SKM-1 (cell line): ENCODE measurements at regions not wholly inside any gene's neighbourhood (a gene's known extent, or its start where the extent isn't known, plus 50 kb on each side); places are given as distances from the start of the nearest gene placed in this dataset.

Experiments used
- DNase-seq: peaks from one replicate; lab custom pipeline; 2025; ENCODE audit not compliant: unreplicated experiment; lab: John Stamatoyannopoulos, UW

DNA sequence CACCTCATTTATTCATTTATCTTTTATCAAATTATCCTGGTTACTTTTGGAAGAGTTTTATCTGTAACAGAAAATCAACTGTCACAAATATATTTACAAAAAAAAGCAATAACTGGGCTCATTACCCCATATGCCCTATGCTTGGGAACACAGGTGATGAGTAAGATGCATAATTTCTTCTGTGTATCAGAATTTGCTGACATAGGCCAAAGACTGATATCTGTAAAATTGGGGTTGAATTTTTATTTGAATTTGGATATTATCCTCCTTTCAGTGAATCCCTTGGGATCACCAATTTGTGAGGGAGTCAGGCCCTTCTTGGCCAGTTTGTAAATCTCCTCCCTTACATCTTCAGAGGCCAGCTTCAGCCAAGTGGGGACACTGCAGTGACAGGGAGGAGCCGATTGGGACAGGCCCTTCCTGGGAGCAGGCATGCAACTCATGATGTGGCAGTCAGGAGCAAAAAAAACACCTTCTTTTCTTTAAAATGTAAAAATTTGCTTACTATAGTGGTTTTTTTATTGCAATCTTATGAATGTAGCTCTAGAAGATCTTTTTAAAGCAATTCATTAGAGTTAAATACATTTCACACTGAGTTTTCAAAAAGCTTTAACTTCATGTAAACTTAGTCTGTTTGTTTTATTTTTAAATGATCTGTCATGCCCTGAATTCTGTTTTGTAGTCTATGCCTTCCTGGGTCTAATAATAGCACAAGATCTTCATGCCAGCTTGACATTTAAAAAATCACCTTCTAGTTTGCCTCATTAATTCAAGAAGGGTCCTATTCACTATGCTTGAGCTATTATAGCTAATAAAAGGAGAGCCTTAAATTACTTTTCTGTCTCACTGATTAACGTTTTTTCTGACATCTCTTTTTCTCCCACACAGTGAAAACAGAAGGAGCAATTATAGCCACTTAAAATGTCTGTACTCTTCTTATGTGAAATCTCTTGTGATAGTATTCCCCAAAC lies 136.6 kb upstream of the SPRY1 start:
- no peak for DNase-seq

DNA sequence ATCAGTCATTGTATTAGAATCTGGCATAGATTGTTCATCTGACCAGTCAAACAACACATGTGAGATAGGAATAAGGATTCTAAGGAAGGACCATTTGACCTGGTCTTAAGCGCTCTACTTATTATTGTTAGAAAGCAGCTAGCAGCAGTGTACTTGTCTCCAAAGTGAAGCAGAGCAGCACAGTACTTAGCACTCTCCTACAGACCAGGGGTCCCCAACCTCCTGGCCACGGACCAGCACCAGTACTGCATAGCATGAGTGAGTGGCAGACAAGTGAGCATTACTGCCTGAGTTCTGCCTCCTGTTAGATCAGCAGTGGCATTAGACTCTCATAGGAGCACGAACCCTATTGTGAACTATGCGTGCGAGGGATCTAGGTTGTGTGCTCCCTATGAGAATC lies 135.9 kb upstream of the SPRY1 start:
- no peak for DNase-seq

- no peak for DNase-seq
Measured at GRCh38 chr4:123262080-123262479, 134.5 kb upstream of the SPRY1 start.

DNA sequence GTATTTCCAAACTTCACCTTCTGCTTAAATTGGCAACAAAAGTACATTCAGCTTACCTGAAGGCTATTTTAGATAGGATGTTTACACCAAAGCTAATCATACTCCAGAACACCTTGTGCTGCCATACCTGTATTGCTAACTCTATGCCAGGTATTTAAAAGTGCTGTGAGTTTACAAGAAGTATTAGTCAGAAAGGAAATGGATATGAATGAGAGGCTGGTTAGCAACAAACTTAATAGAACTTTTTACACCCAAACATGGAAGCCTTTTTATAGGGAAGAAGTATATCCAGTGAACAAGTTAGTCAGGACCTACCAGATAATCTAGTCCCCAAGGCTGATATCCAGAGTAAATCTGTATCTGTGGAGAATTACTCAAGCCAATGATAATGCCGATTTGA lies 131.2 kb upstream of the SPRY1 start:
- no peak for DNase-seq

DNA sequence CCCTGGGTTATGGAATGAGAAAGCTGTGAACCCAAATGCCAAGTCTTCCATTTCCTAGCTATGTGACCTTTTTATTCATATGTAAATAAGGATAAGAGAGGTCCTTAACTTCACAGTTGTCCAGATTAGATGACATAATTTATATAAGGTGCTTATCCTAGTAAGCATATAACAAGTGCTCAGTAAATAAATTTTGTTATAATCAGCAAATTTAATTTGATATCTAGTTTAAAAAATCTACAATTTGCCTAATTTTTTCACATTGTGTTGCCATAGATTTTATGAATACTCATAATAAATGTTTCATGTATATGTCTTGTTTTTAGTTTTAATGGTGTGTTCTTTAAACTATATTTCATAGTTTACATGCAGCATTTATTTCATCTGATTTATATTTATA lies 130.4 kb upstream of the SPRY1 start:
- DNase-seq = no peak

GRCh38 chr4:123278755-123279154 lies 117.8 kb upstream of the SPRY1 start:
- no peak for DNase-seq

- DNase-seq = no peak
Measured at GRCh38 chr4:123283371-123283895, 113.2 kb upstream of the SPRY1 start.

GRCh38 chr4:123284168-123284567 lies 112.4 kb upstream of the SPRY1 start:
- DNase-seq = no peak

DNA sequence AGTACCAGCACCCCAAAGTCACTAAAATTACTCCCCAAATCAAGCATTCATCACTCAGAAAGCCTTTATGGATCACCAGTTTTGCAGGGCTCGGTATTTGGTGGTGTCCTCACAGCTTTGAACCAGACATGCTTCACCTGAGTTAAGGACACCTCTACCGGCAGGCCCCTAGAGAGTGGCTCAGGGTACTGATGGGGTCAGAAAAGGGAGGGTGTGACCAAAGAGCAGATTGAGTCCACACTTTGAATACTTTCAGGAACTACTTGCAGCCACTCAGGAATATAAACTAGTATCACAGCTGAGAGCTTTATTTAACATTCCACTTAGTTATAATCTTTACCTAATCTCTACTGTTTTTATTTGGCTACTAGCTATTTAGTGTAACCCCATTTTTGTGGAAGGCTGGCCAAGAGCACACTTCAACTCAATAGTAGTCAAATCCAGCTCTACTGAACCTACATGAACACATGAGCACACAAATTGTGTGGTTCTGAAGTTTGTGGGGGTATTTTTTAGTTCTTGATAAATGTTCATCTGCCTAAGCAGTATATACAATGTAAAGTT lies 109.6 kb upstream of the SPRY1 start:
- DNase-seq = no peak

DNA sequence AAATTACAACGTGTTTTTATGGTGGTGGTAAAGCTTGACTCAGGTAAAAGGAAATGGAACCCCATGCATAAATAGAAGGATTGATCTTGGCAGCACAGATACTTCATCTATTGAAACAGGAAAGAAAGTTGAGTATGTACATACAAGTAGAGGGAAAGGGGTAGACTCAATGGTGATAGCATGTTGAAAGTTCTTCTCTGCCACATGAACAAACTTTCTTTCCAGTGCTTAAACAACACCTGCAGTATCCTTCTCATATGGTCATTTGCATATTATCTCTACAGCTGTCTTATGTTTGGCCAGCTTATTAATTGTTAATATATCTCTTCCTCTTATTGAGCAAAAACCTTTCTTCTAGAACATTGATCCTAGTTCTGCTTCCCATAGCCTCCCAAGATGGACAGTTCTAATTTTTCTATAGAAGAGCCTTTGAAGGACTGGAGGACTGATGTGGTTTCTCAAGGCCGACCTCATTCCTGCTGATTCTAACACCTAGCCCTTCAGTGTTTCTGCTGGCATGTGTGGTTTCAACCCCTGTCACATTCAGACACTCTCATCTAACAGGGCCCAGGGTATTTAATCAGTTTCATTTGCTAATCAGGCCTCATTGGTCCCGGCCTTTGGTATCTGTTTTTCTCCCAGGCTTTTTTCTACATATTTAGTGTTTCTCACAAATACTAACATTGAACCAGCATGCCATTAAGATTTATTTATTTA lies 108.1 kb upstream of the SPRY1 start:
- DNase-seq = no peak

GRCh38 chr4:123291329-123291728 lies 105.3 kb upstream of the SPRY1 start:
- DNase-seq = no peak

DNA sequence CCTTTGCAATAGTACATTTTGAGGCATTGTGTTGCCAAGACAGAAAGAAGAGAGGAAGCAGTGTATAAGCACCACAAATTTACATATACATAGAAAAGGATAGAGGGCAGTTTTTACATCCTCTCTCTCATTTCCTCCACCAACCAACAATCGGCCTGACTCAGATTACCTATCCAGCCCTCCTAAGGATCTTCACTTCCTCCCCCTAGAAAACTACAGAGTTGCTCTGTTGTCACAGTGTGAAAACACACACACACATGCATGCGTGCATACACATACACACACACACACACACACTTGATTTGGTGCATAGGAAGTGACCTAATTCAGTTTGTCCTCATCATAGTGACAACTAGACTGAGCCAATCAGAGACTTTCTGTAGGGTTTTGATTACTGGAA lies 98.8 kb upstream of the SPRY1 start:
- no peak for DNase-seq

GRCh38 chr4:123298261-123298660 lies 98.3 kb upstream of the SPRY1 start:
- no peak for DNase-seq

GRCh38 chr4:123298801-123299200 lies 97.8 kb upstream of the SPRY1 start:
- no peak for DNase-seq

DNA sequence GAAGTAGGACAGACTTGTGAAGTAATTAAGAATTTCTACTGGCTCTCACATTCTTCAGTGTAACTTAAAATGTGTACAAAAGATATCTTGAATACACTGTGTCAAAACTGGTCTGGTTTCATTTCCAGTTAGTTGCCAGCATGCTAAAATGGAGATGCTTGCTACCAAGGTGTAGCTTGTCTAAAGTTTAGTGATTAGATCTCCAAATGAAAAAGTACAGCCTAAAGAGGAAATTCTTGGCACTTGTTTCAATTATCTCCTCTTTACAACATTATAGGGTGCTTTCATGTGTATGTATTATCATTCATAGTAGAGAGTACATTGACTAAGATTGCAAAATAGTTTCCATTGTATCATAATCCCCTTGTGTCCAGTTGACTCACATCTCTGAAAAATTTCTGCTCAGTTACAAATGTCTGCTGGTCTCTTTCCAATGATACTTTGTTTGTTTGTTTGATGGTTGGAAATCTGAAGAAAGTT lies 97.3 kb upstream of the SPRY1 start:
- DNase-seq = no peak

- DNase-seq = no peak
Measured at GRCh38 chr4:123300222-123301039, 96.2 kb upstream of the SPRY1 start.

DNA sequence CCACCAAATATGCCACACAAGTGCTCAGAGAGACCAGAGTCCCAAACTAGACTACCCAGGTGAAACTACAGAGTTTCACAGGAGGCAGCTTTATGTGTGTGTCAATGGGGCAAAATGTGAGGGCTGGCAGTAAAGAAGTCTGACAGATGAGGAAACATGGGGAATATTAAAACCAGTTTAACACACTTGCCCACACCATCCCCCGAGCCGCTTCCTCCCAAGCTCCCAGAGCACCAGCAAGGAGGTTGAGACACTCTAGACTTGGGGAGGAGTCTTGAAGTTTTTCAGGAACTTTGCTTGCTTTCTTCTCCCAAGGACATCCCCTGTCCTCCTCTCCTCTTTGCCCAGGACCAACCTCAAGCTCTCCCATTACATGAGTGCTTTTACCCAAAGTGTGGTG lies 94.7 kb upstream of the SPRY1 start:
- no peak for DNase-seq

- no peak for DNase-seq
Measured at GRCh38 chr4:123304151-123304964, 92.2 kb upstream of the SPRY1 start.

GRCh38 chr4:123305736-123306135 lies 90.9 kb upstream of the SPRY1 start:
- no peak for DNase-seq

DNA sequence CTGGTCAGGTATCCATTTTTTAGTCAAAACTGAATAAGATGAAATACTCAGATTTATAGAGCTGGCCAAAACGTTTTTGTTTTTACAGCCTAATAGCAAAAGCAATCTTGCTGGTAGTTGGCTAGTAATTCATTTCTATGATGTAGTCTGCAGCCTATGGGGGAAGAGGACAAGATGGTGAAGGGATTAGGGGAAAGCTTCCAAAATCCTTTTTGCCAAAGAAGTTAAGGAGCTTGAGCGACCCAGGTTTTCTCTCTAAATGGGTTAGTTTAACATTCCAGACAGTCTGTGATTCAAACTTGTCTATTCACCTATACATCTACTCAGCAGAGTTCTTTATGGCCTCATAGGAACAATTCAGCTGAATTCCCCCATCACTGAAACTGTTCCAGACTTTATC lies 89.8 kb upstream of the SPRY1 start:
- DNase-seq = no peak
